ELR (cell line): ENCODE measurements at regions not wholly inside any gene's neighbourhood (a gene's known extent, or its start where the extent isn't known, plus 50 kb on each side); places are given as distances from the start of the nearest gene placed in this dataset.
A peak's percentile ranks its signal among the peaks of the same experiment; 100 is the strongest.
"Not testable (repeated sequence)": the region's sequence is repeated elsewhere in the genome, so short reads cannot be mapped to it uniquely, and the experiment has no call there.

Experiments used
- DNase-seq: peaks from one replicate; pipeline ENCODE4 v3.0.0-alpha.2; 2015; ENCODE audit warnings: low read depth

DNA sequence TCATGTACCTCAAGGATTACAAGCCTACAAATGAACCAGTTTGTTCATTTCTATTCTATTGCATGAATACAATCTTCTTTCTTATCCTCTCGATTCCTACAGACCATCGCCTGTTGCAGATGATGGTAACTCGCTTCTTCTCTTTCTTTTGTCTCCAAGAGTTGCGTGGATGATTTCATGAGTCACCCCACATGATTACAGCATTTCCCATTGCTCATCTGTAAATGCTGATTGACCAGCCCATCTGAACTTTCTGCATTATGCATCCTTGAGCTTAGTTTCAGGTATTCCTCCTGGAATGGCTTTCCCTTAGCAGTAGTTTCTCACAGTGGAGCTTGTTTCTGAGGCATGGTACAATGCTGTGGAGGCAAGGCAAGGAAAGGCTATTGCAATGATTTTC is 109.6 kb upstream of the TOPAZ1 start:
- peak; percentile 52 for DNase-seq

DNA sequence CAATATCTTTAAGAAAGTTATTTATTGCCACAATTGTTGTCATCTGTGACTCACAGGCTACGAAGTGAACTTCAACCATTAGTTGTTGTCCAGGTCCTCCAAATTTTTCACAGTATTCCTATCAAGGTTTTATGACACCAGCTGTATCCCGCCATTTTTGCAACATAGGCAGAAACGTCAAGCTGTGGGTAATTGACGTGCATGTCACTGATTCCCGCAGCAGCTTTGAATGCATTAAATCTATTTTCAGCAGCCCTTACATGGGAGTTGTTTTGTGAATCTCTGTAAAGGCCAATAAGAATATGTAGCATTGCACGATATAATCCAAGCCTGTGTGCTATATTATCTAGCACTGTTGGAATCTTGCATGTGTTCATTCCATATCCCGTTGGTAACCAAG is 109.1 kb upstream of the TOPAZ1 start:
- no peak for DNase-seq

DNA sequence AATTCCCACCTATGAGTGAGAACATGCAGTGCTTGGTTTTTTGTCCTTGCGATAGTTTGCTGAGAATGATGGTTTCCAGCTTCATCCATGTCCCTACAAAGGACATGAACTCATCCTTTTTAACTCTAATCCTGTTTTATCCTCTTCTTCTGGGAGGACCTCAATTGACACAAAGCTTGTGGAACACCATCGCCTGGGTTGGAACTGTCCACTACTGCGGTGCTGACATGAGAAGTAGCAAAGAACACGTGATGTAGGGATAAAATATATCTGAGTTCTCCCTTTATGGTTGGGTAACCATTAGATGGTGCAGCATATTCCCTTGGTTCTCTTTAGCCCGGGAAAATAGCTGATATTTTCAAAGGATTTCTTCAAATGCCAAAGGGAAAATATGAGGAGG is 105.3 kb upstream of the TOPAZ1 start:
- DNase-seq = no peak

DNA sequence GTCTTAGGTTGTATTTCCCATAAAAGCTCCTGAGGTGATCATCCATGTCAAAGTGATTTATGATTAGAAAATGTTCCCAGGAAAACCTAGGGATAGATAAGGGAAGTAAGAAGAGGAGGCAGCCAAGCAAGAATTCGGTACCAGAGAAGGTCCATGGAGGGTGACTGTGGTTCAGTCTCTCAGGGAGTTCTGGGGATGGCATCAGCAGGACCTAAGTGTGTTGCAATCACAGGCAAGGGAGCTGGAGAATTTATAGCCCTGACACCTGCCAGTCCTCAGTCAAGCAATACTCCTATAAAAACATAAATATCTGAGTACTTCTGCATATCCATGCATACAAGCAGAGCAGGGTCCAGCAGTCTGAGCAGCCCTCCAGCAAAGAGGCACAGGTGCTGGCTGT is 95.6 kb upstream of the TOPAZ1 start:
- DNase-seq = no peak

DNA sequence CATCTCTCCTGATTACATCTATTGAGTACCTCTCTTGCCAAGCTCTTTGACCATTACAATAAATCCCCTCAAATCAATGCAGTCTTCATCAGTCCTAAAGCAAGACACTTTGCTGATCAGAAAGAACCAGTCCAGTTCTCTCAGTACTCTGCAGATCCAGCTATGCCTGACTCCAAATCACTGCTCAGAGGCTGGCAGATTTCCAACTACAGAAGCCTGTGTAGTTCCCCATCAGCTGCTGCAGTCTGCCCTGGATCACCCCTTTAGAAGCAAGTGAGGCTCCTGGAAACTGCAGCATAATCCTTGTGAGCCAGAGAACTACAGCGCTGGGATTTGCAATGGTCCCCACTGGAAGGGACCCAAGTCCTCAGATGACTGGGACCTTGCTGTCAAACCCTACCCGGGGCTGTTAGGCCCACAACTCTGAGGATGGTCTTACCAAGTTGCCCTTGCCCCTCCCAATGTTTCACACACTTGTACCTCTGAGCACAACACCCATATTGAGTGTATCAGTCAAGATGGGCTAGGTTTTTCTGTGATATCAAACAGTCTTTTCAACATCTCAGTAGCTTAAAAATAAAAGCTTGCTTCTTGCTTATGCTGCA is 81.9 kb upstream of the TOPAZ1 start:
- DNase-seq = no peak

DNA sequence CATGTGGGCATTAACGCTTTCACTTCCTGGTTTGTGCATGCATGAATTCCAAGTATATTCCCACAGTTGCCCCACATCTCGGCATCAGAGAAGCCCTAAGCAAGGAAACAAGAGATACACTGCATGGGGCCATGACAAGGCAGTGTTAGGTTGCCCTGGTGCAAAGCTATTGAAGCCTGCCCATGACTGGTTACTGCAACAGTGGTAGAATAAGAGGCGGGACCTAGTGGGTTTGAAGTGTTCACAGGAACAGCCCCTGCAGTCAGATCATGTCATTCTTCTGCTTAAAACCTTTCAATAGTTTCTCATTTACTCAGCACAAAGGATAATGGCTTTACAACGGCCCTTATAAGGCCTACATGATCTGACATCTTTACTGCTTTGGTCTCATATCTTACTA is 80.9 kb upstream of the TOPAZ1 start:
- no peak for DNase-seq

DNA sequence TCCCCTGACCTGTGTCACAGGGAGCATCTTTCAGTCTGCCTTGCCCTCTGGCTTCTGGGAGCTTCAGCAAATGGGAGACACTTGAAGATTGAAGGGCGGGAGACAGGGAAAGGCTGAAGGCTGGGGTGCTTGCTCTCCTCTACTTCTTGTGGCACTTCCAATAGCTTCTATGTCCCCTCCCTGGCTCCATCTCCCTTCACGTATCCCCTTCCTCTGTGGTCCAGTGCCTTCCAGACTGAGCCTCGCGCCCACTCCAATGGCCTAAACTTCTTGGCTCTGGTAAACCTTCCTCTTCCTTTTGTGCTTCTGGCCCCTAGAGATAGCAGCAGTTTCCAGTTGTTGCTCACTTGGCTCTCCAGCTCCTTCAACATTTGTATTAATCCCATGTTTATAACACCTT is 69.8 kb upstream of the TOPAZ1 start:
- no peak for DNase-seq

DNA sequence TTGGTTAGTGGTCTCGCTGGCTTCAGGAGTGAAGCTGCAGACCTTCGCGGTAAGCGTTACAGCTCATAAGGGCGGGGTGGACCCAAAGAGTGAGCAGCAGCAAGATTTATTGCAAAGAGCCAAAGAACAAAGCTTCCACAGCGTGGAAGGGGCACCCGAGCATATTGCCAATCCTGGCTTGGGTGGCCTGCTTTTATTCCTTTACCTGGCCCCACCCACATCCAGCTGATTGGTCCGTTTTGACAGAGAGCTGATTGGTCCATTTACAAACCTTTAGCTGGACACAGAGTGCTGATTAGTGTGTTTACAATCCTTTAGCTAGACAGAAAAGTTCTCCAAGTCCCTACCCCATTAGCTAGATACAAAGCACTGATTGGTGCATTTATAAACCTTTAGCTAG is 69.0 kb upstream of the TOPAZ1 start:
- DNase-seq = not testable (repeated sequence)

DNA sequence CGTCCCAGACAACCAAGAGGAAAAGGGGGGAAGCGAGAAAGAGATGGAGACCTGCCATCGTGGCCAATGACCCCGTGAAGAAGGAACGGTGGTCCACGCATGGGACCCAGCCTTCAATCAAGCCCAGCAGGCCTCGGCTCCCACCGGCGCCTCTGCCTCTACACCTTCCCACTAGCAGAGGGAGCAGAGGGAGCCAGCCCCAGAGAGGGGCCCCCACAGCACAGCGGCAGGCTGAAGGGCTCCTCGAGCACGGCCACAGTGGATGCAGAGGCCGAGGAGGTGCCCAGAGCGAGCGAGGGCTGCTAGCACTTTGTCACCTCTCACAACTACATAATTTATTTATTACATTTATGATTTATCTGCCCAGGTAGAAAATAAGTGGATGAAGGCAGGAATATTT is 68.4 kb upstream of the TOPAZ1 start:
- no peak for DNase-seq

DNA sequence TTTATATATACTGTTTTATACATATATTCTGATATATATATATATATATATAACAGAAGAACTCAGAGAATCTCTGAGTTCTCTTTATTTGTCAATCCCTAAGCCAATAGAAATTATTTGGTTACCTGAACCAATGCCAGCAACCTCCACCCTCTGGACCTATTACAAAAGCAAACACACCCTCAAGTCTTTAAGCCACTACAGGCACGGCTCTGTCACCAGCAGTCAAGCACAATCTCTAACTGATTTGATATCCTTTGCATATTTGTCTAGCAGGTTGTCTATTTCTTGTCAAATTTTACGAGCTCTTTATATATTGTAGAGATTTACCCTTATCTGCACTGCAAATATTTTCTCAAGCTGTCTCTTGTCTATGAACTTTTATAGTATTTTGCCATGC is 66.6 kb upstream of the TOPAZ1 start:
- DNase-seq = no peak

DNA sequence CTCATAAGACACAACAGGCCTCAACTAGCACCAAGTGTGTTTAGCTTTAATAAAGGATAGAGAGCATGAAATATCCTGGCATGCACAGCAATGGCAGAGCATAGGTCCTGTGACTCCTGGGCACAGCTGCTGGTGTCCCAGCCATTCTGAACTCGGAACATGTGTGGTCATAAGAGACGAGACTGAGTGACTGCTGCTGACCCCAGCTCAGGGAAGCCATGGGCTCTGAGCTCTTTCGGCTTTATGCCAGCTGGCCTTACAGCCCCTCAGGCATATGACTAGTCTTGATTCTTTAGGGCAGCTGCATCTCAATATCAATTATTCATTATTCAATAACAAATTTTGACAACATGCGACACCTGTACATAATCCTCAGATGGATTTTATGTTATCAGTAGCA is 62.4 kb upstream of the TOPAZ1 start:
- DNase-seq = no peak

DNA sequence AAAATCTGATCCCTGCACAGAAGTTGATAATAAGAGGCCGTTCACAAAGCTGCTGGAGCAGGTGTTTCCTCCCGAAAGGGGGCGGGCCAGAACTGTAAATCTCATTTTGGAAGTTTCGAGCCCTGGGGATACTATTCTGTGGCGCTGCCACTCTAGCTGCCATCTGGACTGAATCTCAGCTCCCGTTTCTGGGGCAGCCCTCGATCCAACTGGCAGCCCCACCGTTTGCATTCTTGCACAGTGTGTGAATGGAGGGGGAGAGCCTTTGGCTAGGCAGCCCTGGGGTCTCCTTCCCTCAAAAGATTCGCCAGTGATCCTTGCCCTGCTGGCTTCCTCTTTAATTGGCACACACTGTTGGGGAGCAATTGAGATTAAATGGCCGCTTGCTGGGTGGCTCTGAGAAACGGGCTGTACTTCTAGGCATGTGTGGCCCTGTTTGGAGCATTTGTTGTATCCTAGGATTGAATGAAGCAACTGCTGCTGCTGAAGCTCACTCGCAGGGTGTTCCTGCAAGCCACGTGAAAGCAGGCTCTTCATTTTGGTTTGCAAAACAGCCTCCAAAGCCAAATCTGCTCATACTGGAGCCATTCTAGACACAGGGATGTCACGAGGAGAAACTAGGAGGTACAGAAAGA is 57.2 kb upstream of the TOPAZ1 start:
- DNase-seq = no peak

DNA sequence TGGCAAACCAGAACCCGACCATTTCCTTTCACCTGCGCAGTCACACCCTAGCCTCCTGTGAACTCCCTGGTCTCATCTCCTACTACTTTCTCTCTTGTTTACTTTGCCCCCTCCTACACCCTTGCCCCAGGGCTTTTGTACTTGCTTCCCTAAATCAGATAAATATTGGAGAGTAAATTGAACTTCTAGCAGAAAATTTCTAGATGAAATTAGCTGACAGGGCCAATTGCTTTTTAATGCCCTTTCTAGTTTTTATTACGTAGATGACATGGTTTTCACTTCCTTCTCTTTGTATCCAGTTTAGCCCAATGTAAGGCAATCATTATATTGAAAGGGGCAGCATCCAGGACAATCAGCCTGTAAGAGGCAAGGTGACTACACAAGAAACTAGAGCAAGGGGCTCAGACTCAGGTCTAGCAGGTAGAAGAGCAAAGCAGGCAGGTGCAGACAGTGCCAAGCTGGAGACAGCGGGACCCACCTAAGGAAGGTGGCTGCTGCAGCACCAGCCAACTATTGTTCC is 56.2 kb upstream of the TOPAZ1 start:
- no peak for DNase-seq

DNA sequence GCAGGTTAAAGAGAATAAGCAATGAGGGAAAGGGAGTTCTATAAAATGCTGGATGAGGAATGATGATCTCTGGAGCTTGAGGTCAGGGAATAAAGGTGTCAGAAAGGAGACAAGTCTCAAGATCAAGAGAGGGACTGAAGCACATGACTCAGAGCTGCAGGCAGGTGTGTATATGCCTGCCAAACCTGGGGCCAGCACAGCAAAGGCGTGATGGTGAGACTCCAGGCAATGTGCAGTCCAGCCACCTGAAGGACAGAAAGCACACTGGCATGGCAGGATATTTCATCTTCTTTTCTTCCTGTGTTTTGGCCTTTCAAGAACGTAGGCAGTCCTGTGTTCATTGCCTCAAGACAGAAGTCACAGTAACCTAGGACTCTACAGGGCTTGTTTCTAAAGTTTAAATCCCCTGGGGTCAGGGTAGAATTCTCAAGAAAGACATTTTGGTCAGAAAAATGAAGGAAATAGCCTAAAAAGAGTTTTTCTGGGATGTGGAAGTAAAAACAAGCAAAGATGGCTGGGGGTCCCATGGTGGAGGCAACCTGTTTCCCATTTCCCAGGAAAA is 55.5 kb upstream of the TOPAZ1 start:
- no peak for DNase-seq

DNA sequence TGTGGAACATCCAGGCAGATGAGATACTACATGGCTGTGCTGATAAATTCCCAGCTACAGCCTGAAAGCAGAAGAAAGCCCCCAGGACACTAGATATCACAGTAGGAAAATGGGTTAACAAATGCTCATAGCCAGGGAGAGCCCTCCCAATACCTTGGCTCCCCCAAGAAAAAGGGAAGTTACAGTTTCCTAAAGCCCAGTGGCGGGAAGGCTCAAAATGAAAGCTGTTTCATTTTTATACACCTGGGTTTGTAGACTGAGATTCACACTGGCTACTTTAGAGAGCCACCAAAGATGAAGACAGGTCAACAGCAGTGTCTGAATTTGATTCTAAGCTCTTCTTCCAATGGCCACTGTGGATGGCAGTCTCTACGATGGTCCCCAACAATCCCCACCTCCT is 55.0 kb upstream of the TOPAZ1 start:
- no peak for DNase-seq
